Panc1 (cell line): ENCODE measurements at regions not wholly inside any gene's neighbourhood (a gene's known extent, or its start where the extent isn't known, plus 50 kb on each side); places are given as distances from the start of the nearest gene placed in this dataset.

ENCODE experiments used
- CTCF ChIP-seq: fragments of 450-650 bp; IDR thresholded peaks from 2 replicates; pipeline ENCODE4 v1.5.1; 2017; ENCODE audit warnings: mild to moderate bottlenecking
- POLR2AphosphoS5 ChIP-seq: IDR thresholded peaks from 2 replicates; pipeline ENCODE4 v1.6.1; 2012; ENCODE audit warnings: mild to moderate bottlenecking, low read depth, low read length, moderate library complexity
- REST ChIP-seq, 2 experiments: IDR thresholded peaks; 2 replicates each; pipeline ENCODE4 v1.6.1; 2011 to 2012; ENCODE audit warnings: low read depth in 2 of 2, control low read depth in 1 of 2, low read length in 1 of 2, mild to moderate bottlenecking in 1 of 2, moderate library complexity in 1 of 2; ENCODE audit not compliant: insufficient read depth in 1 of 2
- SIN3A ChIP-seq: IDR thresholded peaks from 2 replicates; pipeline ENCODE4 v1.6.1; 2012; ENCODE audit warnings: low read depth, mild to moderate bottlenecking, low read length, moderate library complexity, borderline replicate concordance; ENCODE audit not compliant: insufficient read depth
- TCF7L2 ChIP-seq: IDR thresholded peaks from 2 replicates; pipeline ENCODE4 v1.6.1; 2011; ENCODE audit warnings: mild to moderate bottlenecking, low read depth, low read length, inconsistent platforms

- TF ChIP-seq SIN3A (no peak), TCF7L2 (no peak), CTCF (no peak), REST (IDR thresholded peaks at IDR 0.05; ENCODE audit: insufficient read depth in 1 of 2, low read depth in 2 of 2, low read length in 1 of 2) (no peak), POLR2AphosphoS5 (no peak)
Observed at GRCh38 chr1:29746076-29746665, 509.8 kb downstream of the PTPRU start.
